NB4 (cell line): ENCODE measurements at regions not wholly inside any gene's neighbourhood (a gene's known extent, or its start where the extent isn't known, plus 50 kb on each side); places are given as distances from the start of the nearest gene placed in this dataset.
"Not testable (repeated sequence)": the region's sequence is repeated elsewhere in the genome, so short reads cannot be mapped to it uniquely, and the experiment has no call there.

Experiments used
- CTCF ChIP-seq: IDR thresholded peaks from one replicate; pipeline ENCODE4 v1.5.1; 2012; ENCODE audit warnings: low read depth, low read length
- MAX ChIP-seq: IDR thresholded peaks from 2 replicates; pipeline ENCODE4 v1.6.1; 2011; ENCODE audit warnings: low read depth, low read length

- TF ChIP-seq CTCF, MAX: not testable (repeated sequence)
These were observed 86.9 kb upstream of the CTDP1 start for GRCh38 chr18:79592684-79593083.
